ENCODE measurements at regions not wholly inside any gene's neighbourhood (a gene's known extent, or its start where the extent isn't known, plus 50 kb on each side); places are given as distances from the start of the nearest gene placed in this dataset.
"Not testable (repeated sequence)": the region's sequence is repeated elsewhere in the genome, so short reads cannot be mapped to it uniquely, and the experiment has no call there.

DNA sequence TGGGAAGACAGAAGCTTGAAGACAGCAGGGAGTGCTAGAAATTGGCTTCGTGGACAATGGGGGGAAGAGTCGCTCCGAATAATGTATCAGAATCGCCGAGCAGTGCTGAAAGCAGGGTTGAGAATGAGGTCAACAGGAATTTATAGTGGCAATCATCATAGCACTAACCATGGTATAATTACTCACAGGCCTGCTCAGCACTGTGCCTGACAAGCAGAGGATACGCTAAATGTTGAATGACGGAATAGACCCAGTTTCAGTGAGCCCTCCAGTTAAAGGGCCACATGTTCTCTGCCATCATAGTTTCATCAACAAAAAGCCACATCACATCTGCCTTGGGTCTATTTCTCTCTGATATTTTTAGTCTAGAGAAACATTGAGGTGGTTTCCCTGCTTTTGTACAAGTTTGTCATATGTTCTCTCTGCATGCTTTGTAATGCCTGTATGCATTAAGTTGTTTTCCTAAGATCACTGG, 130.3 kb upstream of the EGLN3 start:
- no peak for DNase-seq

GRCh38 chr14:34079643-34080042, 128.8 kb upstream of the EGLN3 start:
- DNase-seq: not testable (repeated sequence)

DNA sequence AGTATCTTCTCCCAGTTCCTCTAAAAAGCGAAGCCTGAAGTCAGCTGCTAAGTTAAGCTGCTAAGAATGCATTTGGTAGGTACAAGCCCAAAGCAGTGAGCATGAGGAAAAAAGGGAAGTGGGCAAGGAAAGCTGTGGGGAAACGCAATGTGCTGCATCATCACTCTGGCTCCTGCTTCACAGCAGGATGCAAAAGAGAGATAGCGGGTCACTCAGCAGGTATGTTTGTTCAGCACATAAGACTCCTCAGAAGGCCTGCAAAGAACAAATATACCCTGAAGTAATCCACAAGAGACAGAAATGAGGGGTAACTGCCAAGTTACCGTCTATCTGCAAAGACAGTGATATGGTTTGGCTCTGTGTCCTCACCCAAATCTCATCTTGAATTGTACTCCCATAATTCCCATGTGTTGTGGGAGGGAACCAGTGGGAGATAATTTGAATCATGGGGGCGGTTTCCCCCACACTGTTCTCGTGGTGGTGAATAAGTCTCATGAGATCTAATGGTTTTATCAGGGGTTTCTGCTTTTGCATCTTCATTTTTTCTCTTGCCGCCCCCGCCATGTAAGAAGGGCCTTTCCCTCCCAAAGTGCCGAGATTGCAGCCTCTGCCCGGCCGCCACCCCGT, 127.4 kb upstream of the EGLN3 start:
- DNase-seq: no peak

GRCh38 chr14:34075826-34076225, 125.0 kb upstream of the EGLN3 start:
- DNase-seq: no peak

- no peak for DNase-seq
These were observed 124.3 kb upstream of the EGLN3 start for GRCh38 chr14:34075042-34075744.

DNA sequence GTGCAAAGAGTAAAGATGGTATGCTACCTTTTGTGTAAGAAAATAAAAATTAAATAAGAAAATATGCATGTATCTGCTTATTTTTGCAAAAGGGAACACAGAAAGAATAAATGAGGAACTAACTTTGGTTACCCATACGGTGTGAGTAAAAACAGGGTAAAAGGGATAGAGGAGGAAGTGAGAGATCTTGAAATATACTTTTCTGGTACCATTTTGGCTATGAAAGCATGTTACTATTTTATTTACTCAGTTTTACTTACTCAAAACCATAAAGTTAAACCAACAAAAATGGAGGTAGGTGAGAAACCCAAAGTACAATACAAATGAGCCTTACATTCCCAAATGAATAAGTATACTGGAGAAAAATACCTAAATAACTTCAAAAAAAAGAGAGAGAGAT, 122.0 kb upstream of the EGLN3 start:
- DNase-seq: no peak

DNA sequence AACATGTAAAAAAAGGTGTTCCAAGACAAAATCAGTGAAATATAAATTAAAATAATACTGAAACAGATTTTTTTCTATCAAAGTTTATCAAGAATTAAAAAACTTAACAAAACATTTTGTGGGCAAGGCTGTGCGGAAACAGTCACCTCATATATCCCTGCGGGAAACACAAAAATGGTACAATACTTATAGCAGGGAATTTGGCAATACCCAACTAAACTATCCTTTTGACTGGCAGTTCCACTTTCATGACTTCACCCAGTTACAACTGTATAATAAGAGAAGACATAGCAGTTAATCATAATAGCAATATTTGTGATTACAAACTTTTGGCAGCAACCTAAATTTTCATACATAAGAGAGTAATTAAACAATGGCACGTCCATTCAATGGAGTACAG, 121.5 kb upstream of the EGLN3 start:
- no peak for DNase-seq

GRCh38 chr14:34070917-34071407, 120.1 kb upstream of the EGLN3 start:
- DNase-seq: no peak

GRCh38 chr14:34069854-34070582, 119.1 kb upstream of the EGLN3 start:
- DNase-seq: no peak

DNA sequence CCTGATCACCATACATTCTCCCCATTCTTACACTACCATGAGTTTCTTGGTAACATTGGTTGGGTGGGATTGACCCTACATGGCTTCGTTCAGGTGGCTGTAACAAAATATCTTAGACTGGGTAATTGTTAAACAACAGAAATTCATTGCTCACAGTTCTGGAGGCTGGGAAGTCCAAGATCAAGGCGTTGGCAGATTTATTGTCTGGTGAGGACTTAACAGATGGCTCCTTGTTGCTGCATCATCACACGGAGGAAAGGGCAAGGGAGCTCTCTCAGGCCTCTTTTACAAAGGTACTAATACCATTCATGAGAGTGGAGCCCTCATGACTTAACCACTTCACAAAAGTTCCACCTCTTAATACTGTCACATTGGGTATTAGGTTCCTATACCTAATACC, 116.7 kb upstream of the EGLN3 start:
- DNase-seq: no peak

- no peak for DNase-seq
These were observed 115.0 kb upstream of the EGLN3 start for GRCh38 chr14:34065690-34066391.

DNA sequence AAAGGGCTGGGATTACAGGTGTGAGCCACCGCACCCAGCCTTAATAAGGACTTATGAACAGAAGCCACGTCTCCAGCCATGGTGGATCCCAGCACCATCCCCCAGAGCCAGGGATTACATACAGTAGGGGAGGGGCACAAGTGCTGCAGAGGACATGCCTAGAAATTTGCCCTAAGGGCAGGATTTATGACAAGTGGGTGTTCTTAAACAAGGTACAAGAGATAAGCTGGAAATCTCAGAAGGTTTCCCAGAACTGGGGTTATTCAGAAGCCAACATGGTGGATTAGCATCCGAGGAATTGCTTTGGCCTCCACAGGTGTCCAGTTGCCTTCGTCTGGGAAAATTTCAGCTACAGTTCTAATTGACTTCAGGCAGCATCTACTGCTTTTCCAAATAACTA, 114.4 kb upstream of the EGLN3 start:
- no peak for DNase-seq

GRCh38 chr14:34064349-34064748, 113.5 kb upstream of the EGLN3 start:
- DNase-seq: no peak

- DNase-seq: no peak
These were observed 112.7 kb upstream of the EGLN3 start for GRCh38 chr14:34063470-34064164.

GRCh38 chr14:34063042-34063441, 112.2 kb upstream of the EGLN3 start:
- DNase-seq: no peak

DNA sequence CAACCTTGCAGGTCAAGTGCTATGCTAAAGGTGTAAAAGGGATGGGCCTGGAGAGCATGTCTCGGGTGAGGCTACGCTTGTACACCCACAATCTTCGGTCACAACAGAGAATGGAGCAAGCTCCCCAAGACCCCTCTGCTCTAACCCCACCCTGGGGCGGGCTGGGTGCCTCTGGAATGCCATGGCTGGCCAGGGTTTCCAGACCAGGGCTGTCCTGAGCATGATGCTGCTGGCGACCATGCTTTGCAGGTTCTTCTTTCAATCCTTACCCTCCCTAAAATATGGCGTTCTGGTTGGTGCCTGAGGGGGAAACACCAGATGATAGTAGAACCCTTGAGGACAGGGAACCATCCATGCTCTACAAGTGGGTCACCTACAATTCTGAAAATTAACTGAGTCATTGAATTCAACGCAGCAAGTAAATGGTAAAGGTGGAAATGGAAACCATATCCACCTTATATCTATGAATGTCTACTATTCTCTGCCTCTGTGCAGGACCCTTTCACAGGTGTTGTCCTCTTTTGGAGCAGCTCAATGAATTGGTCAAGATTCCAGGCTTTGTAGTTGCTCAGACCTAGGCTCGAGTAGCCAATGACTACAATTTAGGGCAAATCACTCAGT, 111.6 kb upstream of the EGLN3 start:
- DNase-seq: no peak

DNA sequence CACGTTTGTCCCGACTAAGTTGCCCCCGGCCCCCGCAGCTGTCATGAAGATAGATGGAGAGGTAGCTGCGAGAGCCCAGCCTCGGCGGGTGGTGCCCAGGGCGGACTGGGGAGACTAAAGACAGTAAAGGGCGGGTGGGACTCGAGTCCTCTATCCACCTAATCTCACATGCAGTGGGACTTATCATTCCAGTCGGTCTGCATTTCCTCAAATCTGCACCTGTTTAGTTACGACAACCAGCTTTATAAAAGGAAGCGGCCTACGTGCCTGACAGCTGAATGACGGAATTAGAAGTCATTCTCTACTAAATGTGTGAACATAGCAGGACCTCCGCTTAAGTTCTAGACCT, 109.8 kb upstream of the EGLN3 start:
- DNase-seq: no peak

- DNase-seq: peak; percentile 15
These were observed 109.2 kb upstream of the EGLN3 start for GRCh38 chr14:34059925-34060650.

DNA sequence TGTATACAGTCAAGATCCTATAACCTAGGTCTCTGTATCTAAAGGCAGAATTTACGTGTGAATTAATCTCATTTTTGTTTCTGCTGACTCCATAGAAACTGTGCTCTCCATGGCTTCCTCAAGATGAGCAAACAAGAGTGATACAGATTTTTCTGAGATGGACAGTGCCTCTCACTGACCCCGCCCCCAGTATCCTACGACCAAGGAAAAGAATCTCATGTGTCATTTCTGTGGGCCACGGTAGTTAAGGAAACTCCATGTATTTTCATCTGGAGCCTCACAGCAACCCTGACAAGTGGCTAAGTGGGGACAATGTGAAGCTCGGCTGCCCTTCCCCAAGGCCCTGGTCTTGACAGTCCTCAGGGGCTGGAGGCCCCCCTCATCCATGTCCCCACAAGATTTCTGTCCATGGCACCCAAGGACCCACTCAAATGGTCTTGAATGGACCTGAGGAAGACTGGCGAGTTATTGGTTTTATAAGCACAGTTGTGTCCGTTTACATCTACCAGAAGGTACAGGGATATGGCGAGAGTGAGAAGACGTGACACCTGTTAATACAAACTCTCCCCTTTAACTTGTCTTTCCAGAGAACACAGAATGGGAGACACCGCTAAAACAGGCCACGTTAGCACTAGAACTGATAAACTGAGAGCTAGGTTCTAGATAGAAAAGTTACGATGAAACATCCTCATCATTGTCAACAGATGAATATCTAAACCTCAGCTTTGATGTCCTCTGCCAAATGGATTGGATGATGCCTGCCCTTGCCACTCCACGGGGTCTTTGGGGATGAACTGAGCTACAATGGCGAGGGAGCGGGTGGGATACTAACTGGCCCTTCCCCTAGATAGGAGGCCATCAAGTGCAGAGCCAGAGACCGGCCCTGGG, 108.4 kb upstream of the EGLN3 start:
- DNase-seq: no peak

GRCh38 chr14:34058510-34058909, 107.6 kb upstream of the EGLN3 start:
- no peak for DNase-seq

Measured in NCI-H1092 (cell line).